ENCODE measurements at regions not wholly inside any gene's neighbourhood (a gene's known extent, or its start where the extent isn't known, plus 50 kb on each side); places are given as distances from the start of the nearest gene placed in this dataset.

DNA sequence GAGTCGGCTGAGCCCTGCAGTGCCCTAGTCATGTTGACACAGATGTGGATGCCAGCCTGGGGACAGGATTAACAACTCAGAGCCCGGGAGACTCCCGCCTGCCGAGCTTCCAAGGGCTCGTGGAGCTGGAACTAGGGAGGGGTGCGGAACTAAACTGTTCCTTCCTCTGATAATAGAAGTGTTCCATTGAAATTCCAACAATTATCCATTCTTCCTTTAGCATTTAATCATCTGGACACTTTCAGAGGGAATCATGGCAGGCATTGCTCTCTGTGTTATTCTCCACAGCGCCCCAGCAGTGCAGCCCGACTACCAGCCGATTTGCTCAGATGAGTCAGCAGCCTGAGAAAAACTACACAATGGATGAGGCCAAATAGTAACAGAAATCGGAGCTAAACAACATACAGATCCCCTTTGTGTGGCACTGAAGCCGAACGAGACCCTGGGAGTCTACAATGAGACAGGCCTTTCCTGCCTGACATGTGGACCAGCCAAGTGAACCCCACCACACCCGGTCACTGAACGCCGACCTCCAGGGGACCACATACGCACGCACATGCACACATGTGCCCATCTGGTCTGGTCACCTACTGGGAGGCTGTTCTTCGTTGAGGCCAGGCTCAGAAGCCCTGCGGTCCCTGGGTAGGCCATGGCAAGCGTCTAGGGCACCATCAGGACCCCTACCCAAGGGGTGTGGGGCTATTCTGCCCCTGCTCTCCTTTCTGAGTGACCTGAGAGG, 238.4 kb upstream of the AFDN start:
- H3K36me3 ChIP-seq (ENCODE audit: low read depth, low read length): no peaks in the 10 kb centered on the region
- no peaks in the 10 kb centered on the region for H3F3A ChIP-seq (ENCODE audit: low read length, unreplicated experiment)
- intact Hi-C loops (cut with micrococcal nuclease): no loop called here
- H3K79me2 ChIP-seq (ENCODE audit: low read length): no peaks in the 10 kb centered on the region
- H4K20me1 ChIP-seq (ENCODE audit: low read length): no peaks in the 10 kb centered on the region
- no peak for ATAC-seq
- no peak overlapping the region for H3K27ac ChIP-seq (ENCODE audit: low read length)
- H3K27me3 ChIP-seq (ENCODE audit: low read length): no peaks in the 10 kb centered on the region
- no peak for DNase-seq
- H3K9me3 ChIP-seq (ENCODE audit: low read length): no peaks in the 10 kb centered on the region
- H3K4me3 ChIP-seq (ENCODE audit: low read length): no peak overlapping the region
- POLR2A ChIA-PET (ENCODE audit: unreplicated experiment): no interaction called here
- no peaks in the 10 kb centered on the region for H3K9me2 ChIP-seq (replicated peaks; ENCODE audit: low read length)
- CTCF ChIA-PET: no interaction called here
- no peak overlapping the region for H3K9ac ChIP-seq (ENCODE audit: low read length)
- H3K4me1 ChIP-seq (ENCODE audit: insufficient read depth, low read length): no peaks in the 10 kb centered on the region
- no peak overlapping the region for H3K4me2 ChIP-seq (ENCODE audit: low read length)
- TF ChIP-seq EZH2phosphoT487 (IDR thresholded peaks at IDR 0.05; ENCODE audit: borderline replicate concordance, low read length) (no peak), CTCF (conservative IDR thresholded peaks at IDR 0.05; ENCODE audit: low read depth, low read length) (no peak), EZH2 (IDR thresholded peaks at IDR 0.05; ENCODE audit: low read length, unreplicated experiment) (no peak)
- H2AFZ ChIP-seq (ENCODE audit: low read length): no peak overlapping the region
- BruUV-seq (replicated peaks): no TSS peak

- Histone ChIP-seq H3K4me1 (ENCODE audit: insufficient read depth, low read length) (no peaks in the 10 kb centered on the region), H3K27ac (ENCODE audit: low read length) (no peak overlapping the region), H3K9me3 (ENCODE audit: low read length) (no peaks in the 10 kb centered on the region), H3K9me2 (replicated peaks; ENCODE audit: low read length) (no peaks in the 10 kb centered on the region), H4K20me1 (ENCODE audit: low read length) (no peaks in the 10 kb centered on the region), H3F3A (ENCODE audit: low read length, unreplicated experiment) (no peaks in the 10 kb centered on the region), H3K27me3 (ENCODE audit: low read length) (no peaks in the 10 kb centered on the region), H2AFZ (ENCODE audit: low read length) (no peak overlapping the region), H3K36me3 (ENCODE audit: low read depth, low read length) (no peaks in the 10 kb centered on the region), H3K79me2 (ENCODE audit: low read length) (no peaks in the 10 kb centered on the region), H3K4me3 (ENCODE audit: low read length) (no peak overlapping the region), H3K4me2 (ENCODE audit: low read length) (no peak overlapping the region), H3K9ac (ENCODE audit: low read length) (no peak overlapping the region)
- intact Hi-C loops (cut with micrococcal nuclease): no loop called here
- no TSS peak for BruUV-seq (replicated peaks)
- TF ChIP-seq EZH2 (IDR thresholded peaks at IDR 0.05; ENCODE audit: low read length, unreplicated experiment) (no peak), EZH2phosphoT487 (IDR thresholded peaks at IDR 0.05; ENCODE audit: borderline replicate concordance, low read length) (no peak), CTCF (conservative IDR thresholded peaks at IDR 0.05; ENCODE audit: low read depth, low read length) (no peak)
- ChIA-PET CTCF (no interaction called here), POLR2A (ENCODE audit: unreplicated experiment) (no interaction called here)
- no peak for DNase-seq
- no peak for ATAC-seq
Measured at GRCh38 chr6:167588920-167589614, 237.6 kb upstream of the AFDN start.

- ChIA-PET POLR2A (ENCODE audit: unreplicated experiment) (no interaction called here), CTCF (no interaction called here)
- Histone ChIP-seq H3K9me2 (replicated peaks; ENCODE audit: low read length) (no peaks in the 10 kb centered on the region), H3K27ac (ENCODE audit: low read length) (no peak overlapping the region), H3K4me3 (ENCODE audit: low read length) (no peak overlapping the region), H3F3A (ENCODE audit: low read length, unreplicated experiment) (no peaks in the 10 kb centered on the region), H3K4me1 (ENCODE audit: insufficient read depth, low read length) (no peaks in the 10 kb centered on the region), H3K4me2 (ENCODE audit: low read length) (no peak overlapping the region), H2AFZ (ENCODE audit: low read length) (no peak overlapping the region), H3K79me2 (ENCODE audit: low read length) (no peaks in the 10 kb centered on the region), H3K9ac (ENCODE audit: low read length) (no peak overlapping the region), H3K9me3 (ENCODE audit: low read length) (no peaks in the 10 kb centered on the region), H3K27me3 (ENCODE audit: low read length) (no peaks in the 10 kb centered on the region), H4K20me1 (ENCODE audit: low read length) (no peaks in the 10 kb centered on the region), H3K36me3 (ENCODE audit: low read depth, low read length) (no peaks in the 10 kb centered on the region)
- ATAC-seq: no peak
- intact Hi-C loops (cut with micrococcal nuclease): no loop called here
- no TSS peak for BruUV-seq (replicated peaks)
- no peak for DNase-seq
- TF ChIP-seq EZH2 (IDR thresholded peaks at IDR 0.05; ENCODE audit: low read length, unreplicated experiment) (no peak), EZH2phosphoT487 (IDR thresholded peaks at IDR 0.05; ENCODE audit: borderline replicate concordance, low read length) (no peak), CTCF (conservative IDR thresholded peaks at IDR 0.05; ENCODE audit: low read depth, low read length) (no peak)
Measured at GRCh38 chr6:167589615-167589940, 237.1 kb upstream of the AFDN start.
